ENCODE measurements at regions not wholly inside any gene's neighbourhood (a gene's known extent, or its start where the extent isn't known, plus 50 kb on each side); places are given as distances from the start of the nearest gene placed in this dataset.

GRCh38 chr6:115717062-115717461, 343.6 kb downstream of the FRK start (continued):
- TF ChIP-seq BCLAF1 (IDR thresholded peaks at IDR 0.05) (no peak), MAX (IDR thresholded peaks at IDR 0.05; ENCODE audit: low read depth, low read length) (no peak), ASH2L (IDR thresholded peaks at IDR 0.05; ENCODE audit: borderline replicate concordance, low read depth) (no peak), CREB1 (IDR thresholded peaks at IDR 0.05; ENCODE audit: low read depth) (no peak), HDAC2 (IDR thresholded peaks at IDR 0.05) (no peak), SMARCA5 (IDR thresholded peaks at IDR 0.05) (no peak), NKRF (conservative IDR thresholded peaks at IDR 0.05) (no peak), NFXL1 (IDR thresholded peaks at IDR 0.05; ENCODE audit: borderline replicate concordance) (no peak), ESRRA (IDR thresholded peaks at IDR 0.05; ENCODE audit: low read length) (no peak), LARP7 (IDR thresholded peaks at IDR 0.05) (no peak), SIN3A (IDR thresholded peaks at IDR 0.05; ENCODE audit: low read depth, low read length) (no peak), IKZF1 (conservative IDR thresholded peaks at IDR 0.05) (peak; percentile 66), ZNF217 (IDR thresholded peaks at IDR 0.05) (no peak), ZNF592 (IDR thresholded peaks at IDR 0.05) (no peak), ZNF384 (IDR thresholded peaks at IDR 0.05; ENCODE audit: borderline replicate concordance, low read depth, low read length) (no peak), MYC (IDR thresholded peaks at IDR 0.05; ENCODE audit: insufficient read depth, insufficient read length, insufficient replicate concordance, low read length, severe bottlenecking) (no peak), GATAD2B (conservative IDR thresholded peaks at IDR 0.05; ENCODE audit: low read depth) (no peak), ELK1 (IDR thresholded peaks at IDR 0.05; ENCODE audit: low read depth, low read length) (no peak), CBX5 (IDR thresholded peaks at IDR 0.05; ENCODE audit: low read depth) (peak; percentile 49; the same call in 1 of the 2 replicates), PBX3 (IDR thresholded peaks at IDR 0.05; ENCODE audit: insufficient replicate concordance, low read depth, low read length) (no peak), NRF1 (conservative IDR thresholded peaks at IDR 0.05; ENCODE audit: low read depth, low read length) (no peak)
